Ureter (tissue), 1 donor: ENCODE measurements at regions not wholly inside any gene's neighbourhood (a gene's known extent, or its start where the extent isn't known, plus 50 kb on each side); places are given as distances from the start of the nearest gene placed in this dataset.
"Not testable (repeated sequence)": the region's sequence is repeated elsewhere in the genome, so short reads cannot be mapped to it uniquely, and the experiment has no call there.

Source experiments
- DNase-seq: peaks from one replicate; pipeline ENCODE4 v3.0.0-alpha.2; 2020; ENCODE audit warnings: low spot score
- donor health status: DM: yes; HTN: yes; CAD: no.

GRCh38 chr1:245102149-245102548 is 52.6 kb upstream of the KIF26B start:
- not testable (repeated sequence) for DNase-seq

GRCh38 chr1:245099401-245099800 is 55.4 kb upstream of the KIF26B start:
- DNase-seq, result no peak

- no peak for DNase-seq
Measured at GRCh38 chr1:245098924-245099323, 55.9 kb upstream of the KIF26B start.

- DNase-seq, result no peak
Measured at GRCh38 chr1:245096311-245097066, 58.3 kb upstream of the KIF26B start.

GRCh38 chr1:245095903-245096302 is 58.9 kb upstream of the KIF26B start:
- DNase-seq, result no peak

- DNase-seq, result no peak
Measured at GRCh38 chr1:245094954-245095353, 59.8 kb upstream of the KIF26B start.

- no peak for DNase-seq
Measured at GRCh38 chr1:245094092-245094491, 60.7 kb upstream of the KIF26B start.

GRCh38 chr1:245092638-245092976 is 62.2 kb upstream of the KIF26B start:
- peak; percentile 7 for DNase-seq

GRCh38 chr1:245091818-245092637 is 62.8 kb upstream of the KIF26B start:
- DNase-seq, result peak; percentile 75

- DNase-seq, result peak; percentile 52
Measured at GRCh38 chr1:245091171-245091621, 63.6 kb upstream of the KIF26B start.

GRCh38 chr1:245090491-245091090 is 64.2 kb upstream of the KIF26B start:
- no peak for DNase-seq

- DNase-seq, result no peak
Measured at GRCh38 chr1:245087723-245088122, 67.1 kb upstream of the KIF26B start.

- no peak for DNase-seq
Measured at GRCh38 chr1:245086389-245086969, 68.3 kb upstream of the KIF26B start.

- DNase-seq, result no peak
Measured at GRCh38 chr1:245085508-245086095, 69.2 kb upstream of the KIF26B start.

- DNase-seq, result no peak
Measured at GRCh38 chr1:245084551-245084950, 70.2 kb upstream of the KIF26B start.

GRCh38 chr1:245079021-245079609 is 75.7 kb upstream of the KIF26B start:
- no peak for DNase-seq

- DNase-seq, result no peak
Measured at GRCh38 chr1:245074898-245075297, 79.9 kb upstream of the KIF26B start.

GRCh38 chr1:245074232-245074747 is 80.5 kb upstream of the KIF26B start:
- no peak for DNase-seq

- DNase-seq, result no peak
Measured at GRCh38 chr1:245070836-245071615, 83.8 kb upstream of the KIF26B start.

GRCh38 chr1:245067257-245067656 is 87.5 kb upstream of the KIF26B start:
- DNase-seq, result no peak
